ENCODE measurements at regions not wholly inside any gene's neighbourhood (a gene's known extent, or its start where the extent isn't known, plus 50 kb on each side); places are given as distances from the start of the nearest gene placed in this dataset.

- no peak for DNase-seq (ENCODE audit: low read depth)
- Histone ChIP-seq H3K36me3 (ENCODE audit: control insufficient read depth, insufficient read depth, low read length) (no peaks in the 10 kb centered on the region), H3K27me3 (ENCODE audit: control insufficient read depth, insufficient read depth, low read length) (no peaks in the 10 kb centered on the region), H3K4me3 (ENCODE audit: low read depth, low read length) (no peak overlapping the region)
- POLR2A ChIA-PET: no interaction called here
- no peak for TF ChIP-seq CTCF (IDR thresholded peaks at IDR 0.05; ENCODE audit: insufficient read depth, low read depth, low read length)
- CTCF ChIA-PET: no interaction called here
Measured at GRCh38 chr10:111488668-111489067, 411.8 kb downstream of the ADRA2A start.

DNA sequence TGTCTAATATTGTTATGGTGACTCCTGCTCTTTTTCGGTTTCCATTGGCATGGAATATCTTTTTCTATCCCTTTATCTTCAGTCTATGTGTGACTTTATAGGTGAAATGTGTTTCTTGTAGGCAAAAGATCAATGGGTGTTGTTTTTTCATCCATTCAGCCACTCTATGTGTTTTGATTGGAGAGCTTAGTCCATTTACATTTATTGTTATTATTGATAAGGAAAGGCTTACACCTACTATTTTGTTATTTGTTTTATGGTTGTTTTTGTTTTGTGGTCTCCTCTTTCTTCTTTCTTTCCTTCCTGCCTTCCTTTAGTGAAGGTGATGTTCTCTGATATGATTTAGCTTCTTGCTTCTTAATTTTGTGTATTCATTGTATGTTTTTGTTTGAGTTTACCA lies 414.3 kb downstream of the ADRA2A start:
- CTCF ChIA-PET: no interaction called here
- no peak for TF ChIP-seq CTCF (IDR thresholded peaks at IDR 0.05; ENCODE audit: insufficient read depth, low read depth, low read length)
- H3K27me3 ChIP-seq (ENCODE audit: control insufficient read depth, insufficient read depth, low read length): no peaks in the 10 kb centered on the region
- no peak overlapping the region for H3K4me3 ChIP-seq (ENCODE audit: low read depth, low read length)
- no peaks in the 10 kb centered on the region for H3K36me3 ChIP-seq (ENCODE audit: control insufficient read depth, insufficient read depth, low read length)
- POLR2A ChIA-PET: no interaction called here
- no peak for DNase-seq (ENCODE audit: low read depth)

DNA sequence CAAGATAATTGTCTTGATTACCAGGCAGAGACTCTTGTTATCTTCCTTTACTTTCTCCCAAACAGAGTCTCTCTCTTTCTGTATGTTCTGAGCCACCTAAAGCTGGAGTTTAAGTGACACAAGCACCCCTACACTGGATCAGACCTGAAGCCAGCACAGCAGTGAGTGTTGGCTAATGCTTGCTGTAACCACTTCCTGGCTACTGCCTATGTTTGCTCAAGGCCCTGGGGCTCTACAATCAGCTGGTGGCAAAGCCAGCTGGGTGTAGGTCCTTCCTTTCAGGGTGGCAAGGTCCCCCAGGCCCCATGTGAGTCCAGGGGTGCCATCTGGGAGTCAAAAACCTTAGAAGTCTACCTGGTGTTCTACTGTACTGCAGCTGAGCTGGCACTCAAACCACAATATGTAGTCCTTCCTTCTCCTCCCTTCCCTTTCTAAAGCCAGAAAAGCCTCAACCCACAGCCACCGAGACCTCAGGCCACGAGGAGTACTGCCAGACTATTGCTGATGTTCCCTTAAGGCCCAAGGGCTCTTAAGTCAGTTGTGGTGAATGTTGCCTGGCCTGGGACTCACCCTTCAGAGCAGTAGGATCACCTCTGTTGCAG lies 416.3 kb downstream of the ADRA2A start:
- Histone ChIP-seq H3K4me3 (ENCODE audit: low read depth, low read length) (no peak overlapping the region), H3K36me3 (ENCODE audit: control insufficient read depth, insufficient read depth, low read length) (no peaks in the 10 kb centered on the region), H3K27me3 (ENCODE audit: control insufficient read depth, insufficient read depth, low read length) (no peaks in the 10 kb centered on the region)
- no peak for DNase-seq (ENCODE audit: low read depth)
- CTCF ChIA-PET: no interaction called here
- TF ChIP-seq CTCF (IDR thresholded peaks at IDR 0.05; ENCODE audit: insufficient read depth, low read depth, low read length): no peak
- POLR2A ChIA-PET: no interaction called here

- TF ChIP-seq CTCF (IDR thresholded peaks at IDR 0.05; ENCODE audit: insufficient read depth, low read depth, low read length): no peak
- POLR2A ChIA-PET: no interaction called here
- CTCF ChIA-PET: no interaction called here
- Histone ChIP-seq H3K27me3 (ENCODE audit: control insufficient read depth, insufficient read depth, low read length) (no peaks in the 10 kb centered on the region), H3K36me3 (ENCODE audit: control insufficient read depth, insufficient read depth, low read length) (no peaks in the 10 kb centered on the region), H3K4me3 (ENCODE audit: low read depth, low read length) (no peak overlapping the region)
- no peak for DNase-seq (ENCODE audit: low read depth)
Measured at GRCh38 chr10:111498560-111498959, 421.7 kb downstream of the ADRA2A start.

DNA sequence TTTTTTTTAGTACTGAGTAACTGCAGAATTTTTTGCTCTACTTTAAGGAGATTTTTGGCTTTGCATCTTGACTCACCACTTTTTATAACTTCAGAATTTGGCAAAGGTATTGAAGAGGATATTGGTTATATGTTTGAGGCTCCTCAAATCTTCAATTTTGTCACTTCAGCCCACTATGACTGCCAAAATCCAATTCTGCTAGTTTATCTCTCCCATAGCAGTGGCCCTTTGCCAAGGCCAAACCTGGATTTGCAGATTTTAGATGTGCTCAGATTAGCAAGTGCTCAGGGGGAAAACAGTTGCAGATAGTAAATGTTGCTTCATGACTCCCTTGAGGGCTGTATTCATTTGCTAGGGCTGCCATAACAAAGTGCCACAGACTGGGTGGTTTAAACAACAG lies 427.5 kb downstream of the ADRA2A start:
- Histone ChIP-seq H3K27me3 (ENCODE audit: control insufficient read depth, insufficient read depth, low read length) (no peaks in the 10 kb centered on the region), H3K36me3 (ENCODE audit: control insufficient read depth, insufficient read depth, low read length) (no peaks in the 10 kb centered on the region), H3K4me3 (ENCODE audit: low read depth, low read length) (no peak overlapping the region)
- DNase-seq (ENCODE audit: low read depth): no peak
- TF ChIP-seq CTCF (IDR thresholded peaks at IDR 0.05; ENCODE audit: insufficient read depth, low read depth, low read length): no peak
- POLR2A ChIA-PET: no interaction called here
- CTCF ChIA-PET: no interaction called here

Measured in BJ (cell line).